ENCODE measurements at regions not wholly inside any gene's neighbourhood (a gene's known extent, or its start where the extent isn't known, plus 50 kb on each side); places are given as distances from the start of the nearest gene placed in this dataset.

GRCh38 chr3:83769791-83770663 lies 1188.8 kb upstream of the CADM2 start:
- DNase-seq (ENCODE audit: insufficient read length, low spot score) (no peak), FAIRE-seq (no peak)
- TF ChIP-seq PAX5 (IDR thresholded peaks at IDR 0.05; ENCODE audit: insufficient read depth, low read length, severe bottlenecking) (no peak), POU2F2 (IDR thresholded peaks at IDR 0.05; ENCODE audit: low read depth, low read length) (no peak), POLR2A (IDR thresholded peaks at IDR 0.05; ENCODE audit: low read depth, low read length) (no peak), POLR2AphosphoS5 (IDR thresholded peaks at IDR 0.05; ENCODE audit: low read depth, low read length) (no peak), SPI1 (IDR thresholded peaks at IDR 0.05; ENCODE audit: low read depth, low read length) (no peak), TAF1 (IDR thresholded peaks at IDR 0.05; ENCODE audit: low read depth, low read length) (no peak)

GRCh38 chr3:83770664-83771402 lies 1188.0 kb upstream of the CADM2 start:
- FAIRE-seq, result no peak
- no peak for DNase-seq (ENCODE audit: insufficient read length, low spot score)
- TF ChIP-seq POLR2AphosphoS5 (IDR thresholded peaks at IDR 0.05; ENCODE audit: low read depth, low read length) (no peak), POU2F2 (IDR thresholded peaks at IDR 0.05; ENCODE audit: low read depth, low read length) (no peak), SPI1 (IDR thresholded peaks at IDR 0.05; ENCODE audit: low read depth, low read length) (no peak), PAX5 (IDR thresholded peaks at IDR 0.05; ENCODE audit: insufficient read depth, low read length, severe bottlenecking) (no peak), TAF1 (IDR thresholded peaks at IDR 0.05; ENCODE audit: low read depth, low read length) (no peak), POLR2A (IDR thresholded peaks at IDR 0.05; ENCODE audit: low read depth, low read length) (no peak)

GRCh38 chr3:83802801-83803200 lies 1156.0 kb upstream of the CADM2 start:
- DNase-seq (ENCODE audit: insufficient read length, low spot score) (no peak), FAIRE-seq (no peak)
- TF ChIP-seq POLR2AphosphoS5 (IDR thresholded peaks at IDR 0.05; ENCODE audit: low read depth, low read length), result no peak

GRCh38 chr3:83807511-83807910 lies 1151.3 kb upstream of the CADM2 start:
- FAIRE-seq (no peak), DNase-seq (ENCODE audit: insufficient read length, low spot score) (no peak)
- TF ChIP-seq POLR2A (IDR thresholded peaks at IDR 0.05; ENCODE audit: low read depth, low read length) (no peak), SPI1 (IDR thresholded peaks at IDR 0.05; ENCODE audit: low read depth, low read length) (no peak), TAF1 (IDR thresholded peaks at IDR 0.05; ENCODE audit: low read depth, low read length) (no peak), PAX5 (IDR thresholded peaks at IDR 0.05; ENCODE audit: insufficient read depth, low read length, severe bottlenecking) (no peak), POLR2AphosphoS5 (IDR thresholded peaks at IDR 0.05; ENCODE audit: low read depth, low read length) (no peak), POU2F2 (IDR thresholded peaks at IDR 0.05; ENCODE audit: low read depth, low read length) (no peak)

- FAIRE-seq (no peak), DNase-seq (ENCODE audit: insufficient read length, low spot score) (no peak)
- no peak for TF ChIP-seq SPI1 (IDR thresholded peaks at IDR 0.05; ENCODE audit: low read depth, low read length)
- TF ChIP-seq POLR2AphosphoS5 (IDR thresholded peaks at IDR 0.05; ENCODE audit: low read depth, low read length), result no peak
- no peak for TF ChIP-seq POU2F2 (IDR thresholded peaks at IDR 0.05; ENCODE audit: low read depth, low read length)
- no peak for TF ChIP-seq TAF1 (IDR thresholded peaks at IDR 0.05; ENCODE audit: low read depth, low read length)
- no peak for TF ChIP-seq PAX5 (IDR thresholded peaks at IDR 0.05; ENCODE audit: insufficient read depth, low read length, severe bottlenecking)
- no peak for TF ChIP-seq POLR2A (IDR thresholded peaks at IDR 0.05; ENCODE audit: low read depth, low read length)
Measured at GRCh38 chr3:83813176-83813575, 1145.6 kb upstream of the CADM2 start.

- no peak for FAIRE-seq
Measured at GRCh38 chr3:83816653-83817052, 1142.1 kb upstream of the CADM2 start.

GRCh38 chr3:83821506-83821905 lies 1137.3 kb upstream of the CADM2 start:
- no peak for FAIRE-seq
- TF ChIP-seq POU2F2 (IDR thresholded peaks at IDR 0.05; ENCODE audit: low read depth, low read length), result no peak
- TF ChIP-seq TAF1 (IDR thresholded peaks at IDR 0.05; ENCODE audit: low read depth, low read length), result no peak
- TF ChIP-seq POLR2A (IDR thresholded peaks at IDR 0.05; ENCODE audit: low read depth, low read length), result no peak
- no peak for TF ChIP-seq POLR2AphosphoS5 (IDR thresholded peaks at IDR 0.05; ENCODE audit: low read depth, low read length)
- TF ChIP-seq SPI1 (IDR thresholded peaks at IDR 0.05; ENCODE audit: low read depth, low read length), result no peak
- no peak for TF ChIP-seq PAX5 (IDR thresholded peaks at IDR 0.05; ENCODE audit: insufficient read depth, low read length, severe bottlenecking)
- DNase-seq (ENCODE audit: insufficient read length, low spot score), result no peak

More at GRCh38 chr3:83816653-83817052, 1142.1 kb upstream of the CADM2 start:
- TF ChIP-seq POLR2A (IDR thresholded peaks at IDR 0.05; ENCODE audit: low read depth, low read length) (no peak), SPI1 (IDR thresholded peaks at IDR 0.05; ENCODE audit: low read depth, low read length) (no peak), TAF1 (IDR thresholded peaks at IDR 0.05; ENCODE audit: low read depth, low read length) (no peak), POLR2AphosphoS5 (IDR thresholded peaks at IDR 0.05; ENCODE audit: low read depth, low read length) (no peak), POU2F2 (IDR thresholded peaks at IDR 0.05; ENCODE audit: low read depth, low read length) (no peak), PAX5 (IDR thresholded peaks at IDR 0.05; ENCODE audit: insufficient read depth, low read length, severe bottlenecking) (no peak)
- no peak for DNase-seq (ENCODE audit: insufficient read length, low spot score)

- TF ChIP-seq POLR2AphosphoS5 (IDR thresholded peaks at IDR 0.05; ENCODE audit: low read depth, low read length) (no peak), TAF1 (IDR thresholded peaks at IDR 0.05; ENCODE audit: low read depth, low read length) (no peak), POLR2A (IDR thresholded peaks at IDR 0.05; ENCODE audit: low read depth, low read length) (no peak), PAX5 (IDR thresholded peaks at IDR 0.05; ENCODE audit: insufficient read depth, low read length, severe bottlenecking) (no peak), POU2F2 (IDR thresholded peaks at IDR 0.05; ENCODE audit: low read depth, low read length) (no peak), SPI1 (IDR thresholded peaks at IDR 0.05; ENCODE audit: low read depth, low read length) (no peak)
- DNase-seq (ENCODE audit: insufficient read length, low spot score), result no peak
- no peak for FAIRE-seq
Measured at GRCh38 chr3:83823095-83823494, 1135.7 kb upstream of the CADM2 start.

- FAIRE-seq (no peak), DNase-seq (ENCODE audit: insufficient read length, low spot score) (no peak)
- TF ChIP-seq PAX5 (IDR thresholded peaks at IDR 0.05; ENCODE audit: insufficient read depth, low read length, severe bottlenecking) (no peak), POLR2A (IDR thresholded peaks at IDR 0.05; ENCODE audit: low read depth, low read length) (no peak), SPI1 (IDR thresholded peaks at IDR 0.05; ENCODE audit: low read depth, low read length) (no peak), POU2F2 (IDR thresholded peaks at IDR 0.05; ENCODE audit: low read depth, low read length) (no peak), POLR2AphosphoS5 (IDR thresholded peaks at IDR 0.05; ENCODE audit: low read depth, low read length) (no peak), TAF1 (IDR thresholded peaks at IDR 0.05; ENCODE audit: low read depth, low read length) (no peak)
Measured at GRCh38 chr3:83835040-83835439, 1123.7 kb upstream of the CADM2 start.

Measured in GM12891 (cell line).